Astrocyte (in vitro differentiated cells and primary cell): ENCODE measurements at regions not wholly inside any gene's neighbourhood (a gene's known extent, or its start where the extent isn't known, plus 50 kb on each side); places are given as distances from the start of the nearest gene placed in this dataset.

Experiments
- DNase-seq: peaks from one replicate; pipeline ENCODE4 v3.0.0-alpha.2; 2010; ENCODE audit warnings: low read depth
- FAIRE-seq: peaks from 2 replicates; lab custom pipeline; 2011; peaks lifted over from hg19 to GRCh38; lab: Jason Lieb, UNC
- H2AFZ ChIP-seq: 2 replicates; pipeline ENCODE4 v1.6.0; 2012; ENCODE audit warnings: low read depth, low read length, inconsistent platforms
- H3K27ac ChIP-seq: 2 replicates; pipeline ENCODE4 v1.5.1; 2011; ENCODE audit warnings: low read depth, low read length, inconsistent platforms
- H3K27me3 ChIP-seq: 2 replicates; pipeline ENCODE4 v1.6.0; 2011; ENCODE audit warnings: low read length, inconsistent platforms; ENCODE audit not compliant: insufficient read depth
- H3K36me3 ChIP-seq: 2 replicates; pipeline ENCODE4 v1.5.1; 2011; ENCODE audit warnings: low read length, inconsistent platforms; ENCODE audit not compliant: insufficient read depth
- H3K4me1 ChIP-seq: 2 replicates; pipeline ENCODE4 v1.5.1; 2011; ENCODE audit warnings: low read length, inconsistent platforms; ENCODE audit not compliant: insufficient read depth
- H3K4me2 ChIP-seq: 2 replicates; pipeline ENCODE4 v1.6.0; 2012; ENCODE audit warnings: low read length, inconsistent platforms
- H3K4me3 ChIP-seq: 2 replicates; pipeline ENCODE4 v1.5.1; 2011; ENCODE audit warnings: low read depth, mild to moderate bottlenecking, low read length, inconsistent platforms; ENCODE audit not compliant: insufficient read depth
- H3K79me2 ChIP-seq: 2 replicates; pipeline ENCODE4 v1.6.0; 2012; ENCODE audit warnings: mild to moderate bottlenecking, low read length, inconsistent platforms; ENCODE audit not compliant: insufficient read depth
- H3K9ac ChIP-seq: 2 replicates; pipeline ENCODE4 v1.6.0; 2012; ENCODE audit warnings: mild to moderate bottlenecking, low read length, inconsistent platforms
- H3K9me3 ChIP-seq: 2 replicates; pipeline ENCODE4 v1.5.1; 2012; ENCODE audit warnings: low read depth, mild to moderate bottlenecking, low read length, inconsistent platforms; ENCODE audit not compliant: insufficient read depth
- H4K20me1 ChIP-seq: 2 replicates; pipeline ENCODE4 v1.6.0; 2012; ENCODE audit warnings: low read length, inconsistent platforms; ENCODE audit not compliant: insufficient read depth
- H3K27ac Mint-ChIP-seq: one replicate; pipeline ENCODE4 v1.8.0; 2021; ENCODE audit warnings: mild to moderate bottlenecking, mixed read lengths; ENCODE audit not compliant: unreplicated experiment
- H3K27me3 Mint-ChIP-seq: one replicate; pipeline ENCODE4 v1.8.0; 2021; ENCODE audit warnings: low read depth, mixed read lengths; ENCODE audit not compliant: unreplicated experiment
- H3K36me3 Mint-ChIP-seq: one replicate; pipeline ENCODE4 v1.8.0; 2021; ENCODE audit warnings: low read depth, mixed read lengths; ENCODE audit not compliant: unreplicated experiment
- H3K4me1 Mint-ChIP-seq: one replicate; pipeline ENCODE4 v1.8.0; 2021; ENCODE audit warnings: low read depth, mixed read lengths; ENCODE audit not compliant: unreplicated experiment
- H3K4me3 Mint-ChIP-seq: one replicate; pipeline ENCODE4 v1.8.0; 2021; ENCODE audit warnings: mild to moderate bottlenecking, moderate library complexity, mixed read lengths; ENCODE audit not compliant: unreplicated experiment
- H3K9me3 Mint-ChIP-seq: one replicate; pipeline ENCODE4 v1.8.0; 2021; ENCODE audit warnings: mild to moderate bottlenecking, mixed read lengths; ENCODE audit not compliant: unreplicated experiment
- EZH2 ChIP-seq: IDR thresholded peaks from 2 replicates; pipeline ENCODE4 v1.6.1; 2012; ENCODE audit warnings: mild to moderate bottlenecking, low read length, inconsistent platforms; ENCODE audit not compliant: insufficient read depth
- TF ChIP-seq, protein P1 (sequence below): IDR thresholded peaks from 2 replicates; pipeline ENCODE4 v1.5.1; 2011; ENCODE audit warnings: low read depth, mild to moderate bottlenecking, inconsistent platforms, low read length, moderate library complexity; ENCODE audit not compliant: insufficient read depth

DNA sequence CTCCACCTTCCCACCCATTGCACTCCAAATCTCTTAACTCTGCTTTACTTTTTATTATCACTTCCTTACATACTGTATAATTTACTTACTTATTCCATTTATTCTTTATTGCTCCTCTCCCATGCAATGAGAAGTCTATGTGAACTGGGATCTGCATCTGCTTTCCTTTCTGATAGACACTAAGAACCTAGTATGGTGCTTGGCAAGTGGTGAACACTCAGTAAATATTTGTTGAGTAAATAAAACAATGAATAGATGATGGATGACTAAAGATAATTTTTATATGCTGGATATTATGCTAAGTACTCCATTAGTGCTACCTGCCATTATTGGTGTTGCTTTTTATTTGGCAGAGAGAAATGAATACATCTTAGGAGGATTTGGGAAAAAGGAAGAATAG is 151.0 kb downstream of the TPH2 start:
- Histone ChIP-seq H3K9me3 (no peaks in the 10 kb centered on the region), H3K36me3 (no peaks in the 10 kb centered on the region), H3K4me2 (no peak overlapping the region), H3K4me1 (no peaks in the 10 kb centered on the region), H3K79me2 (no peaks in the 10 kb centered on the region), H3K27ac (no peak overlapping the region), H2AFZ (no peak overlapping the region), H3K27me3 (no peaks in the 10 kb centered on the region), H3K9ac (no peak overlapping the region), H3K4me3 (no peak overlapping the region), H4K20me1 (no peaks in the 10 kb centered on the region)
- Mint-ChIP-seq H3K27ac (no peak overlapping the region), H3K36me3 (no peaks in the 10 kb centered on the region), H3K27me3 (no peaks in the 10 kb centered on the region), H3K4me3 (no peak overlapping the region), H3K9me3 (peaks cover 8% of the 10 kb centered on the region), H3K4me1 (no peaks in the 10 kb centered on the region)
- DNase-seq (no peak), FAIRE-seq (no peak)
- TF ChIP-seq EZH2, result no peak
- TF ChIP-seq, protein P1, sequence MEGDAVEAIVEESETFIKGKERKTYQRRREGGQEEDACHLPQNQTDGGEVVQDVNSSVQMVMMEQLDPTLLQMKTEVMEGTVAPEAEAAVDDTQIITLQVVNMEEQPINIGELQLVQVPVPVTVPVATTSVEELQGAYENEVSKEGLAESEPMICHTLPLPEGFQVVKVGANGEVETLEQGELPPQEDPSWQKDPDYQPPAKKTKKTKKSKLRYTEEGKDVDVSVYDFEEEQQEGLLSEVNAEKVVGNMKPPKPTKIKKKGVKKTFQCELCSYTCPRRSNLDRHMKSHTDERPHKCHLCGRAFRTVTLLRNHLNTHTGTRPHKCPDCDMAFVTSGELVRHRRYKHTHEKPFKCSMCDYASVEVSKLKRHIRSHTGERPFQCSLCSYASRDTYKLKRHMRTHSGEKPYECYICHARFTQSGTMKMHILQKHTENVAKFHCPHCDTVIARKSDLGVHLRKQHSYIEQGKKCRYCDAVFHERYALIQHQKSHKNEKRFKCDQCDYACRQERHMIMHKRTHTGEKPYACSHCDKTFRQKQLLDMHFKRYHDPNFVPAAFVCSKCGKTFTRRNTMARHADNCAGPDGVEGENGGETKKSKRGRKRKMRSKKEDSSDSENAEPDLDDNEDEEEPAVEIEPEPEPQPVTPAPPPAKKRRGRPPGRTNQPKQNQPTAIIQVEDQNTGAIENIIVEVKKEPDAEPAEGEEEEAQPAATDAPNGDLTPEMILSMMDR, result no peak

DNA sequence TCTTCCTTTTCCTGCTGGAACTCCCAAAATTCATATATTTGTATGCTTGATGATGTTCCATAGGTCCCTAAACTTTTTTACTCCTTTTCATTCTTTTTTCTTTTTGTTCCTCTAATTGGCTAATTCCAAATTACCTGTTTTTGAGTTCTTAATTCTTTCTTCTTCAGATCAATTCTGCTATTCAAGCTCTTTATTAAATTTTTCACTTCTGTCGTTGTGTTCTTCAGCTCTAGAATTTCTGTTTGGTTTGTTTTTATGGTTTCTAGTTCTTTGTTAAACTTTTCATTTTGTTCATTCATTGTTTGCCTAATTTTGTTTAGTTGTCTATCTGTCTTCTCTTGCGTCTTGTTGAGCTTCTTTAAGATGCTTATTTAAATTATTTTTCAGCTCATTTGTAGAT is 154.8 kb downstream of the TPH2 start:
- Histone ChIP-seq H3K4me3 (no peak overlapping the region), H3K27ac (no peak overlapping the region), H4K20me1 (no peaks in the 10 kb centered on the region), H3K9ac (no peak overlapping the region), H3K9me3 (no peaks in the 10 kb centered on the region), H3K27me3 (peaks cover 3% of the 10 kb centered on the region), H2AFZ (no peak overlapping the region), H3K4me1 (no peaks in the 10 kb centered on the region), H3K36me3 (no peaks in the 10 kb centered on the region), H3K79me2 (no peaks in the 10 kb centered on the region), H3K4me2 (no peak overlapping the region)
- no peak for DNase-seq
- TF ChIP-seq, protein P1, result no peak
- TF ChIP-seq EZH2, result no peak
- H3K36me3 Mint-ChIP-seq, result no peaks in the 10 kb centered on the region
- no peak overlapping the region for H3K27ac Mint-ChIP-seq
- H3K4me3 Mint-ChIP-seq, result no peak overlapping the region
- H3K27me3 Mint-ChIP-seq, result no peaks in the 10 kb centered on the region
- peaks cover 8% of the 10 kb centered on the region for H3K9me3 Mint-ChIP-seq
- no peak for FAIRE-seq
- no peaks in the 10 kb centered on the region for H3K4me1 Mint-ChIP-seq

- Mint-ChIP-seq H3K27me3 (no peaks in the 10 kb centered on the region), H3K27ac (no peak overlapping the region), H3K9me3 (peaks cover 8% of the 10 kb centered on the region), H3K36me3 (no peaks in the 10 kb centered on the region), H3K4me1 (no peaks in the 10 kb centered on the region), H3K4me3 (no peak overlapping the region)
- FAIRE-seq (no peak), DNase-seq (no peak)
- H3K9me3 ChIP-seq, result no peaks in the 10 kb centered on the region
- no peaks in the 10 kb centered on the region for H3K79me2 ChIP-seq
- H3K36me3 ChIP-seq, result no peaks in the 10 kb centered on the region
- no peak overlapping the region for H3K27ac ChIP-seq
- no peak overlapping the region for H3K4me2 ChIP-seq
- H3K9ac ChIP-seq, result no peak overlapping the region
- no peak for TF ChIP-seq EZH2
- TF ChIP-seq, protein P1, result no peak
- H4K20me1 ChIP-seq, result no peaks in the 10 kb centered on the region
- H3K27me3 ChIP-seq, result peaks cover 3% of the 10 kb centered on the region
- no peak overlapping the region for H3K4me3 ChIP-seq
- no peaks in the 10 kb centered on the region for H3K4me1 ChIP-seq
- no peak overlapping the region for H2AFZ ChIP-seq
These were observed 155.3 kb downstream of the TPH2 start for GRCh38 chr12:72093930-72094329.
